ENCODE measurements at regions not wholly inside any gene's neighbourhood (a gene's known extent, or its start where the extent isn't known, plus 50 kb on each side); places are given as distances from the start of the nearest gene placed in this dataset.

DNA sequence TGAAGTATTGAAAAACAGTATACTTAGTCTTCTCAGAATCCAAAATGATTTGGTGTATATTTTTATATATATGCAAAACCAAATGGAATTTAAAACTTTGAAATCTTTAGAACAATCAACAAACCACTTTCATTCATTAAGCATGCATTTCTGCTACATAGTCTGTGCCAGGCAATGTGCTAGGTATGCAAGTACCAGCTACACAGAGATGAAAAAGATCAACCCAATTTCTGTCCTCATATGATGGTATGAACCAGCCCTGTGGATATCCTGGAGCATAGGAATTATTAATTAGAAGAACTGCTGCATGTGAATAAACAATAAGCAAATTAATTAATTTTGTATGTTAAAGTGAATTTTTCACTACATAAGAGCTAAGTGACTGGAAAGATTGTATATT, 51.2 kb upstream of the RTN4 start:
- no peak overlapping the region for H3K4me3 ChIP-seq (replicated peaks in 1 of 3; ENCODE audit: insufficient read depth in 1 of 3, low read depth in 2 of 3, low read length in 3 of 3)
- H2AFZ ChIP-seq (ENCODE audit: low read length): no peak overlapping the region
- no peak for TF ChIP-seq CEBPB (IDR thresholded peaks at IDR 0.05; ENCODE audit: borderline replicate concordance, low read depth, low read length)
- TF ChIP-seq ZNF564 (CRISPR knock-in tag; IDR thresholded peaks at IDR 0.05): no peak
- no peak for TF ChIP-seq ZBTB33 (CRISPR knock-in tag; IDR thresholded peaks at IDR 0.05)
- TF ChIP-seq SMARCC2 (IDR thresholded peaks at IDR 0.05): no peak
- no peak for TF ChIP-seq SRSF1 (optimal IDR thresholded peaks at IDR 0.05; ENCODE audit: low read depth, low read length)
- no peak for TF ChIP-seq DPF2 (CRISPR knock-in tag; IDR thresholded peaks at IDR 0.05; ENCODE audit: borderline replicate concordance, low read depth)
- no peak for TF ChIP-seq POLR2G (IDR thresholded peaks at IDR 0.05; ENCODE audit: low read depth, low read length)
- TF ChIP-seq TCF7L2 (IDR thresholded peaks at IDR 0.05; ENCODE audit: low read depth, low read length): no peak
- TF ChIP-seq ZFP41 (CRISPR knock-in tag; IDR thresholded peaks at IDR 0.05; ENCODE audit: borderline replicate concordance): no peak
- TF ChIP-seq ZNF850 (CRISPR knock-in tag; conservative IDR thresholded peaks at IDR 0.05): no peak
- TF ChIP-seq, protein P1, sequence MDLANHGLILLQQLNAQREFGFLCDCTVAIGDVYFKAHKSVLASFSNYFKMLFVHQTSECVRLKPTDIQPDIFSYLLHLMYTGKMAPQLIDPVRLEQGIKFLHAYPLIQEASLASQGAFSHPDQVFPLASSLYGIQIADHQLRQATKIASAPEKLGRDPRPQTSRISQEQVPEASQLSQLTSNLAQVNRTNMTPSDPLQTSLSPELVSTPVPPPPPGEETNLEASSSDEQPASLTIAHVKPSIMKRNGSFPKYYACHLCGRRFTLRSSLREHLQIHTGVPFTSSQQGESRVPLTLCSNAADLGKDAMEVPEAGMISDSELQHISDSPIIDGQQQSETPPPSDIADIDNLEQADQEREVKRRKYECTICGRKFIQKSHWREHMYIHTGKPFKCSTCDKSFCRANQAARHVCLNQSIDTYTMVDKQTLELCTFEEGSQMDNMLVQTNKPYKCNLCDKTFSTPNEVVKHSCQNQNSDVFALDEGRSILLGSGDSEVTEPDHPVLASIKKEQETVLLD (CRISPR knock-in tag; IDR thresholded peaks at IDR 0.05; ENCODE audit: low read depth): no peak
- no peak for TF ChIP-seq ZNF567 (CRISPR knock-in tag; IDR thresholded peaks at IDR 0.05; ENCODE audit: borderline replicate concordance)
- TF ChIP-seq SATB2 (CRISPR knock-in tag; IDR thresholded peaks at IDR 0.05): no peak
- TF ChIP-seq, protein P2, sequence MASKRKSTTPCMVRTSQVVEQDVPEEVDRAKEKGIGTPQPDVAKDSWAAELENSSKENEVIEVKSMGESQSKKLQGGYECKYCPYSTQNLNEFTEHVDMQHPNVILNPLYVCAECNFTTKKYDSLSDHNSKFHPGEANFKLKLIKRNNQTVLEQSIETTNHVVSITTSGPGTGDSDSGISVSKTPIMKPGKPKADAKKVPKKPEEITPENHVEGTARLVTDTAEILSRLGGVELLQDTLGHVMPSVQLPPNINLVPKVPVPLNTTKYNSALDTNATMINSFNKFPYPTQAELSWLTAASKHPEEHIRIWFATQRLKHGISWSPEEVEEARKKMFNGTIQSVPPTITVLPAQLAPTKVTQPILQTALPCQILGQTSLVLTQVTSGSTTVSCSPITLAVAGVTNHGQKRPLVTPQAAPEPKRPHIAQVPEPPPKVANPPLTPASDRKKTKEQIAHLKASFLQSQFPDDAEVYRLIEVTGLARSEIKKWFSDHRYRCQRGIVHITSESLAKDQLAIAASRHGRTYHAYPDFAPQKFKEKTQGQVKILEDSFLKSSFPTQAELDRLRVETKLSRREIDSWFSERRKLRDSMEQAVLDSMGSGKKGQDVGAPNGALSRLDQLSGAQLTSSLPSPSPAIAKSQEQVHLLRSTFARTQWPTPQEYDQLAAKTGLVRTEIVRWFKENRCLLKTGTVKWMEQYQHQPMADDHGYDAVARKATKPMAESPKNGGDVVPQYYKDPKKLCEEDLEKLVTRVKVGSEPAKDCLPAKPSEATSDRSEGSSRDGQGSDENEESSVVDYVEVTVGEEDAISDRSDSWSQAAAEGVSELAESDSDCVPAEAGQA (IDR thresholded peaks at IDR 0.05; ENCODE audit: low read depth): no peak
- TF ChIP-seq, protein P2 (CRISPR knock-in tag; IDR thresholded peaks at IDR 0.05; ENCODE audit: borderline replicate concordance): no peak
- TF ChIP-seq NFIB (CRISPR knock-in tag; IDR thresholded peaks at IDR 0.05; ENCODE audit: borderline replicate concordance): no peak
- TF ChIP-seq JDP2 (CRISPR knock-in tag; IDR thresholded peaks at IDR 0.05; ENCODE audit: borderline replicate concordance): no peak
- no peak for ATAC-seq
- no peaks in the 10 kb centered on the region for H3K27me3 ChIP-seq (ENCODE audit: control insufficient read depth in 1 of 2, insufficient read depth in 2 of 2, low read length in 2 of 2)
- H3K4me1 ChIP-seq (ENCODE audit: insufficient read depth, low read length): peaks cover 21% of the 10 kb centered on the region
- H3K9me3 ChIP-seq (ENCODE audit: low read length): no peaks in the 10 kb centered on the region
- POLR2A ChIA-PET: no interaction called here
- intact Hi-C loops (cut with micrococcal nuclease; ENCODE audit: unreplicated experiment): no loop called here
- BruUV-seq (replicated peaks): no TSS peak
- FAIRE-seq: no peak
- no peaks in the 10 kb centered on the region for H3K36me3 ChIP-seq (replicated peaks in 1 of 2; ENCODE audit: control insufficient read depth in 1 of 2, insufficient read depth in 2 of 2, low read length in 2 of 2)
- no peak overlapping the region for H3K27ac ChIP-seq (ENCODE audit: extremely low read length, insufficient read depth, low read length)
- no peak overlapping the region for H3K4me2 ChIP-seq (ENCODE audit: low read depth, low read length)
- H4K20me1 ChIP-seq (ENCODE audit: insufficient read depth, low read length): no peaks in the 10 kb centered on the region
- no peak overlapping the region for H3K9ac ChIP-seq (ENCODE audit: insufficient read depth, low read depth, low read length)
- CTCF ChIA-PET (ENCODE audit: low intra/inter-chr PET ratio, low total read pairs): no interaction called here
- DNase-seq (ENCODE audit: low spot score): no peak
- in situ Hi-C loops (cut with HindIII; ENCODE audit: extremely low pct_ligation_motif_present, low pct_unique_long_range_greater_than_20kb): no loop called here
- no peaks in the 10 kb centered on the region for H3K79me2 ChIP-seq (ENCODE audit: insufficient read depth, low read length)

Data from HepG2 (cell line).